ENCODE measurements at regions not wholly inside any gene's neighbourhood (a gene's known extent, or its start where the extent isn't known, plus 50 kb on each side); places are given as distances from the start of the nearest gene placed in this dataset.

GRCh38 chr2:188076149-188077056, 215.3 kb upstream of the GULP1 start:
- TF ChIP-seq, protein P1, sequence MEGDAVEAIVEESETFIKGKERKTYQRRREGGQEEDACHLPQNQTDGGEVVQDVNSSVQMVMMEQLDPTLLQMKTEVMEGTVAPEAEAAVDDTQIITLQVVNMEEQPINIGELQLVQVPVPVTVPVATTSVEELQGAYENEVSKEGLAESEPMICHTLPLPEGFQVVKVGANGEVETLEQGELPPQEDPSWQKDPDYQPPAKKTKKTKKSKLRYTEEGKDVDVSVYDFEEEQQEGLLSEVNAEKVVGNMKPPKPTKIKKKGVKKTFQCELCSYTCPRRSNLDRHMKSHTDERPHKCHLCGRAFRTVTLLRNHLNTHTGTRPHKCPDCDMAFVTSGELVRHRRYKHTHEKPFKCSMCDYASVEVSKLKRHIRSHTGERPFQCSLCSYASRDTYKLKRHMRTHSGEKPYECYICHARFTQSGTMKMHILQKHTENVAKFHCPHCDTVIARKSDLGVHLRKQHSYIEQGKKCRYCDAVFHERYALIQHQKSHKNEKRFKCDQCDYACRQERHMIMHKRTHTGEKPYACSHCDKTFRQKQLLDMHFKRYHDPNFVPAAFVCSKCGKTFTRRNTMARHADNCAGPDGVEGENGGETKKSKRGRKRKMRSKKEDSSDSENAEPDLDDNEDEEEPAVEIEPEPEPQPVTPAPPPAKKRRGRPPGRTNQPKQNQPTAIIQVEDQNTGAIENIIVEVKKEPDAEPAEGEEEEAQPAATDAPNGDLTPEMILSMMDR (IDR thresholded peaks at IDR 0.05), result no peak
- no peak for TF ChIP-seq POLR2A (IDR thresholded peaks at IDR 0.05)

Data from adrenal gland (tissue), 5 donors.